ENCODE measurements at regions not wholly inside any gene's neighbourhood (a gene's known extent, or its start where the extent isn't known, plus 50 kb on each side); places are given as distances from the start of the nearest gene placed in this dataset.
"Not testable (repeated sequence)": the region's sequence is repeated elsewhere in the genome, so short reads cannot be mapped to it uniquely, and the experiment has no call there.

DNA sequence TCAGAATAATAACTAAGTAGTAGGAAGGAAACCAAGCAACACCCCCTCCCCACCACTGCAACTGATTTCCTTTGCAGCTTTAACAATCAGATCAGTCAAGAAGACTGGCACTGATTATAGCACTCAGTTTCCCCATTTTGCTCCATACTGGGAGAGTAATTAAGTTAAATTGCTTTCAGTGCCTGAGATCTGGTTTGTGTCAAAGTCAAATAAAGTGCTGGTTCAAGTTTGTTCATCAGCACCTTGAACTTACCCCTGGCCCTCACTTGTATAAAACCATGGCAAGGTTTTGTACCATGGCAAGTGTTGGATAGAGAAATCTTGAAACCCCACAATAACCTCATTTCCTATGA lies 290.2 kb upstream of the SEMA6A start:
- H3K4me1 Mint-ChIP-seq (ENCODE audit: low read depth) = no peaks in the 10 kb centered on the region

DNA sequence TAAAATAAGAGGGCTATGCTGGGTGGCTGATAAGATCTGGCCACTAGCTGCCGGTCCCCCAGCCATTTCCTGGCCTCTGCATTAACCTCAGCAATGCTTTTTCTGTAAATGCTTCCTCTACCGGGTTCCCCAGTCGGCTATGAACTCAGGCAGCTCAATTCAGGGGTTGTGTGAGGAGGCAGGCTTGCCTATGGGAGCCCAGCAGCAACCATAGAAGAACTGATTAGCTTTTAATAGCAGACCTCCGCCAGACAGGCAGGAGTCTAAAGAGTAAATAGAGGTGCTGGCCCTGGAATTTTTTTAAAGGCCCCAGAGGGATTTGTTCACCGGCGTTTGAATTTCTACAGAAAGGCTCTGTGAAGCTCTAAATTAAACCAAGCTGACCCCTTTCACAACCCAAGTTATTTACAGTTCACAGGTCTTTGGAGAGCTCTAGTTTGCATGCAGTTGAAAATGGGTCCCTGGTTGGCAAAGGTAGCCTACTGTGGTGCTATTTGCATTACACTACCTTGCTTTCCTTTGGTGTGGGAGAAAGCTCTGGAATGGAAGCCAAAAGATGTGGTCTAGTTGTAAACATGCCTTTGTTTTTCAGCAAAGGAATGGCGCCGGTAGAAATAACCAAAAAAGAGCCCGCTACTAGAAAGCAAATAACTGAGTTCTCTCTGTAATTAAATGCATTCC lies 289.7 kb upstream of the SEMA6A start:
- Mint-ChIP-seq H3K4me3 (no peak overlapping the region), H3K27ac (no peak overlapping the region), H3K9me3 (no peaks in the 10 kb centered on the region), H3K36me3 (ENCODE audit: low read depth) (no peaks in the 10 kb centered on the region), H3K4me1 (ENCODE audit: low read depth) (no peaks in the 10 kb centered on the region), H3K27me3 (ENCODE audit: low read depth) (no peaks in the 10 kb centered on the region)

More for the DNA sequence above, 290.2 kb upstream of the SEMA6A start:
- no peaks in the 10 kb centered on the region for H3K9me3 Mint-ChIP-seq
- no peak overlapping the region for H3K27ac Mint-ChIP-seq
- no peaks in the 10 kb centered on the region for H3K36me3 Mint-ChIP-seq (ENCODE audit: low read depth)
- no peak overlapping the region for H3K4me3 Mint-ChIP-seq
- H3K27me3 Mint-ChIP-seq (ENCODE audit: low read depth) = no peaks in the 10 kb centered on the region

DNA sequence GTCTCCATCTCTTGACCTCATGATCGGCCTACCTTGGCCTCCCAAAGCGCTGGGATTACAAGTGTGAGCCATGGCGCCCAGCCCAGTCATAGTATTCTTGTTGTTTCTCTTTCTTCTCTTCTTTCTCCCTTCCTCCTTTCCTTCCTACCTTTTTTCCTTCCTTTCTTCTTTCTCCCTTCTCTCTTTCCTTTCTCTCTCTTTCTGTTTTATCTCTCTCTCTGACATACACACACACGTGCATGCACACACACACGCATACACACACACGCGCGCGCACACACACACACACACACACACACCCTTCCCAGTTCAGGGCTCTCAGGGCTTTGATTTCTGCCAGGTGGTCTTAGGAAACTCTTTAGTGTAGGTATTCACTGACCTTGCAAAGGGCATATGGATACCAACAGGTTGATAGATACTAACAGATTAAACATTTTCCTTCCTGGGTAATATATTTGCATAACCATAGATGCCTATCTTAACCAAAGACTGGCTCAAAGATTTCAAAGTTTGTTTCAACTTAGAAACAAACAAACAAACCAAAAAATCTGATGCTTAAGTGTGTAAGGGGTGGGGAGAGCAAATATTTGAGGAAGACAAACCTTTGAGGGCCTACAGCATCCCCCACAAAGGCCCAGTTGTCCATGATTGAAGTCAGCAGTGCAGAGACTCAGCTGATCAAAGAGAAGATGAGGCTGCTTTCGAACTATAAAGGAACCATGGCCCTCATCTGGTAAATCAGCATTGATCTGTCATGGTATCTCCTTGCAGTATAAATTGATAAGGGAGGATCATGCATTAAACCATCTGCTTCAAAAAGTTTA lies 288.2 kb upstream of the SEMA6A start:
- Mint-ChIP-seq H3K36me3 (ENCODE audit: low read depth) (no peaks in the 10 kb centered on the region), H3K27me3 (ENCODE audit: low read depth) (no peaks in the 10 kb centered on the region), H3K27ac (no peak overlapping the region), H3K4me3 (no peak overlapping the region), H3K9me3 (no peaks in the 10 kb centered on the region), H3K4me1 (ENCODE audit: low read depth) (no peaks in the 10 kb centered on the region)

DNA sequence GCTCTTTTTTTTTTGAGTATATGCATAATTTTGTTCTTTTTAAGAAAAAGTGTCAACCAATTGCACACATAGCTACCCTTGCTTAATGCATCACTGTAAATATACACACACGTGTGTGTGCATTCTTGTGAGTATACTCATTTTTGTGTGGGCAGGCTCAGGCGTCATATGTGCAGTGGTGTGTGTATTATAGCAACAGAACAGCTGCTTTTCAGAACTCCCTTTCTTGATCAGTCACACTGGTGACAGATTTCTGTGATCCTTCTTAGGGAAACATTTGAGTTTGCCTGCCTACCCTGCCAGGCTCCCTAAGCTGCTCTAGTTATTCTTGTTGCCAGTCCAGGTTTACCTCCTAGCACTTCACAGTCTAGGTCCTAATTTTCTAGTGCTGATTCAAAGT lies 287.0 kb upstream of the SEMA6A start:
- no peaks in the 10 kb centered on the region for H3K4me1 Mint-ChIP-seq (ENCODE audit: low read depth)
- no peaks in the 10 kb centered on the region for H3K27me3 Mint-ChIP-seq (ENCODE audit: low read depth)
- no peaks in the 10 kb centered on the region for H3K36me3 Mint-ChIP-seq (ENCODE audit: low read depth)
- no peak overlapping the region for H3K4me3 Mint-ChIP-seq
- H3K27ac Mint-ChIP-seq = no peak overlapping the region
- H3K9me3 Mint-ChIP-seq = no peaks in the 10 kb centered on the region

DNA sequence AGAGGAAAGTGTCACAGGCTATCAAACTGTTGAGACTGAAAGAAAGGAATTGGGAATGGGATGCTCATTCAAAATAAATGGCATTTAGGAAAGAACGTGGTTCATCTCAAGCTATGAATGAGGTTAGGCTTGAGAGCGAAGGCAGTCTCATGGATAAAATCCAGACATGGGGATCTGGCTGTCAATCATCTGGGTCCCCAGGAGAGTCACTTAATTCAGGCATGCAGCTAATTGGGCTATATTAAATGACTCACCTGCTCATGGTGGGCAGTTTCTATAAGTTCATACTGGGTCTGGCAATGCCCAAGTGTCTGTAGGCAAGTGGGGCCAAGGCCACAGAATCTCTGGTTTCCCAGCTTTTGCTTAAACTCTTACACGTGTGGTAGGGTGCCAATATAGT lies 286.5 kb upstream of the SEMA6A start:
- Mint-ChIP-seq H3K4me3 (no peak overlapping the region), H3K36me3 (ENCODE audit: low read depth) (no peaks in the 10 kb centered on the region), H3K27me3 (ENCODE audit: low read depth) (no peaks in the 10 kb centered on the region), H3K27ac (no peak overlapping the region), H3K4me1 (ENCODE audit: low read depth) (no peaks in the 10 kb centered on the region), H3K9me3 (no peaks in the 10 kb centered on the region)

DNA sequence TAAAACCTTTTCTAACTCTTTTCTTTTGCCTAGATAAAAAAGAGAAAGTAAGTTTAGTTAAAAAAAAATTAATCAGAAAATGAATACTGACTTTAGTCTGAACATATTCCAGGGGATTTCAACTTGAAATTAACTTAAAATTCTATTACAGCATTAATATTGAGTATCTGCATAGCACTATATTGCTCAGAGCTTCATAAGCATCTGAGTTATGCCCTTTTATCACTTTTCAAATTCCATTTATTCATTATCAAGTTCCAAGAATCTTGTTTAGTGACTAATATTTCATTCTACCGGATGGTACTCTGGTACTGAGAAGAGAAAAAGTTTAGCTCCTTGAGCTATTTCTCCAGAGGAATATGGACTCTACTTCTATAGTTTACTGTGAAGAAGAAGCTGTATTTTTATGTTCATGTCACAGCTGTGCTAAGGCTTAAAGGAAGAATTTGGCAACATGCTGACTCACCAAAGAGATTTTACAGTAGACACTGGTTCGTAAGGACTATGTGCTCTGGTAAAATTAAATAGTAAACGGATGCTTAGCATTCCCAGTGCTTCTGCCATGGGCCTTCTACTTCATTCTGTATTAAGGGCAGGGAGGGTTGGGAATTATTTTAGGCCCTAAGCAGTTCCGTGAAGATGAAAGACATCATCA lies 285.2 kb upstream of the SEMA6A start:
- H3K4me3 Mint-ChIP-seq = no peak overlapping the region
- H3K4me1 Mint-ChIP-seq (ENCODE audit: low read depth) = no peaks in the 10 kb centered on the region
- no peaks in the 10 kb centered on the region for H3K27me3 Mint-ChIP-seq (ENCODE audit: low read depth)
- H3K9me3 Mint-ChIP-seq = no peaks in the 10 kb centered on the region
- H3K27ac Mint-ChIP-seq = no peak overlapping the region
- no peaks in the 10 kb centered on the region for H3K36me3 Mint-ChIP-seq (ENCODE audit: low read depth)

DNA sequence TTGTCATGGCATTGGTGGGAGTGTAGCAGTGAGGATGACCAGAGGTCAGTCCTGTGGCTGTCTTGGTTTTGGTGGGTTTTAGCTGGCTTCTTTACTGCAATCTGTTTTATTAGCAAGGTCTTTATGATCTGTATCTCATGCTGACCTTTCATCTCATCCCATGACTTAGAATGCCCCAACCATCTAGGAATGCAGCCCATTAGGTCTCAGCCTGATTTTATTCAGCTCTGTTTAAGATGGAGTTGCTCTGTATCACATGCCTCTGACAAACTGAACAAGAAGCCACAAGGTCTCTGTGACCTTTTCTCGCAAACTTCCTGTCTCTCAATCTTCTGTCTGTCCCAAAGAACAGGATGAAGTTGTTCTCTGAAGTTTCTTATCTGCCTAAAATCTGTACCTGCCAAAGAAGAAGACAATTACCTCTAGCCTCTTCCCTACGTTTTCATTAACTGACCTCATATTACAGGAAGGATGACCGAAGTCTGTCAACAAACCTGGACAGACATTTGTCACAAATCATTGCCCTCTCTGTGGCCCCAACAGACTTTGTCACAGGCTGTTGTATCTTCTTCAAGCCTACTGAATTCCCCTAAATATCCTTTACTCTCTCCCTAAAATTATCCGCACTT lies 284.2 kb upstream of the SEMA6A start:
- Mint-ChIP-seq H3K36me3 (ENCODE audit: low read depth) (no peaks in the 10 kb centered on the region), H3K27ac (no peak overlapping the region), H3K4me3 (no peak overlapping the region), H3K9me3 (no peaks in the 10 kb centered on the region), H3K4me1 (ENCODE audit: low read depth) (no peaks in the 10 kb centered on the region), H3K27me3 (ENCODE audit: low read depth) (no peaks in the 10 kb centered on the region)

DNA sequence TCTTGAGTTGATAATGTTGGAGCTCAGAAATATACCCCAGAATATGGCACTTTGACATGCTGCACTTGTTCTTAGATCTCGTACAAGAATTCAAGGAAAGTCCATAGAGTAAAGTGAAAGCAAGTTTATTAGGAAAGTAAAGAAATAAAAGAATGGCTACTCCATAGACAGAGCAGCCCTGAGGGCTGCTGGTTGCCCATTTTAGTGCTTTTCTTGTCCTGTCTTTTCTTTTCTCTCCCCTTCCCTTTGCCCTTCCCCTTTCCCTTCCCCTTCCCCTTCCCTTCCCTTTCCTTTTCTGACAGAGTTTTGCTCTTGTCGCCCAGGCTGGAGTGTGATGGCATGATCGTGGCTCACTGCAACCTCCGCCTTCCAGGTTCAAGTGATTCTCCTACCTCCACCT lies 283.4 kb upstream of the SEMA6A start:
- H3K27ac Mint-ChIP-seq; H3K4me1 Mint-ChIP-seq (ENCODE audit: low read depth); H3K36me3 Mint-ChIP-seq (ENCODE audit: low read depth); H3K27me3 Mint-ChIP-seq (ENCODE audit: low read depth); H3K9me3 Mint-ChIP-seq; H3K4me3 Mint-ChIP-seq: not testable (repeated sequence)

DNA sequence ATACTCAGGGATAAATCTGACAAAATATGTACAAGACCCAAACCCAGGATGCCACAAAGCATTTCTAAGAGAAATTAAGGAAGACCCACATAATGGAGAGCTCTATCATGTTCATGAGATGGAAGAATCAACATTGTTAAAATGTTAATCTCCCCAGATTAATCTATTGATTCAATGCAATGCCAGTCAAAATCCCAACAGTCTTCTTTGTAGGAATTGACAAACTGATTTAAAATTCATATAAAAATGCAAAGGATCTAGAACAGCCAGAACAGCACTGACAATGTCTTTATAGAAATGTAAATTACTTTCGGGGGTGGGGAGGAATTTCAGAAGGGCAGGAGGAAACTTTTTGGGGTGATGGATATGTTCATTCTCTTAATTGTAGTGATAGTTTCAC lies 281.6 kb upstream of the SEMA6A start:
- Mint-ChIP-seq H3K27me3 (ENCODE audit: low read depth) (no peaks in the 10 kb centered on the region), H3K9me3 (no peaks in the 10 kb centered on the region), H3K4me1 (ENCODE audit: low read depth) (no peaks in the 10 kb centered on the region), H3K4me3 (no peak overlapping the region), H3K27ac (no peak overlapping the region), H3K36me3 (ENCODE audit: low read depth) (no peaks in the 10 kb centered on the region)

DNA sequence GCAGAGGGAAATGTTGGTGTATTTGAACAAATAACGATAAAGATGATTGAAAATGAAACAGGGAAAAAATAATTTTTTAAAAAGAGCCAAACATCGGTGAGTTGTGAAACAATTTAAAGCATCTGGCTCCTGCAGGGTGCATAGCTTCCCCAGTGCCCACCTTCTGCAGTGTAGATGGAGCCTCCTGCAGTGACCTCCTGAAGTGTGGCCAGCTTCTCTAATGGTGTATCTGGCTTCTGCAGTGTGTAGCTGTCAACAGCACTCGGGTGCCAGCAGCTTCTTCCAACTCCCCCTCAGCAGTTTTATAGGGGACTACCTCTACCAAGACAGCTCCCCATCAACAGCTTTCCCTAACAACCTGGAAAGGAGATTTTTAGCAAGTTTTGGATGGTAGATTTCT lies 279.4 kb upstream of the SEMA6A start:
- H3K4me1 Mint-ChIP-seq (ENCODE audit: low read depth) = no peaks in the 10 kb centered on the region
- H3K9me3 Mint-ChIP-seq = no peaks in the 10 kb centered on the region
- no peaks in the 10 kb centered on the region for H3K36me3 Mint-ChIP-seq (ENCODE audit: low read depth)
- no peak overlapping the region for H3K4me3 Mint-ChIP-seq
- no peaks in the 10 kb centered on the region for H3K27me3 Mint-ChIP-seq (ENCODE audit: low read depth)
- no peak overlapping the region for H3K27ac Mint-ChIP-seq

DNA sequence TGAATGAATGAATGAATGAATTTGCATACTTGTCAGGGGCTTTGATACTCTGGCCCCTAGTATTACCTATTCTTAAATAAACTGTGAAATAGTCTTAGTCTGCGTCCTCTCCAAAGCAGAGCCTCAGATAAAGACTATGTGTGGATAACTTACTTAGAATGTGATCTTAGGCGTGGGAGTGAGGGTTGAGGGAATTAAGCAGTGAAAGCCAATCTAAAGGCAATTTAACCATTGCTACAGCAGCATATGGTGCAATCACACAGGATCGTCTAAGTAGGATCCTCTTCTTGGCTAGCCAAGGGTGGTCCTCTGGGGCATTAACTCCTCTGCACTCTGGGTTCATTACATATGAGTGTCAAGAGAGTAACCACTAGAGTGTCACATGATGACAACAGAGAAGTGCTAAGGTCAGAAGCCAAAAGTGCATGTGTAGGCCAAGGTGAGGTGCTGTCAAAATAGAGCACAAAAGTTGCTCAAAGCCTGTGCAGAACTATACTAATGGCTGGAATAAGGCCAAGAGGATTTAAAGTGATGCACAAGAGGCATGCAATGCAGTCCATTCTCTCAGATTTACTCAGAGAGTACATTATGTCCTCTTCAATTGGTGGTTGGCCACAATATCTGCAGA lies 274.4 kb upstream of the SEMA6A start:
- H3K27me3 Mint-ChIP-seq (ENCODE audit: low read depth) = no peaks in the 10 kb centered on the region
- no peak overlapping the region for H3K4me3 Mint-ChIP-seq
- H3K9me3 Mint-ChIP-seq = peaks cover 3% of the 10 kb centered on the region
- no peaks in the 10 kb centered on the region for H3K36me3 Mint-ChIP-seq (ENCODE audit: low read depth)
- no peak overlapping the region for H3K27ac Mint-ChIP-seq
- H3K4me1 Mint-ChIP-seq (ENCODE audit: low read depth) = no peaks in the 10 kb centered on the region

DNA sequence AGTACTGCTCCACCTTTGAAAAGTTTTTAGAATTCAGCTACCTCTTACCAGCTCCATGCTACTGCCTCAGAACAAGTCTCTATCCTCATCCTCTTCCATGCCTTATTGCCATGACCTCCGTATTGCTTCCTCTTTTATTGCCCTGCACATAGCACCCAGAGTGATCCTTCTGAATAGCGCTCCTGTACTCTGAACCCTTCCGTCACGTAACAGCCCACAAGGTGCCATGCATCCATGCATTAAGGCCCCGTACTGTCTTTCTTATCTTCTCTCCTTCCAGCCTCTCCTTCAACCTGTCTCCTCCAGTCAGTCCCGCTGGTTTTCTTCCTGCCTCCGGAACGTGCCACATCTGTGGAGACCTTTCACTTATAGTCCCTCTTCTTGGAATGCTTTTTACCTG lies 273.3 kb upstream of the SEMA6A start:
- no peaks in the 10 kb centered on the region for H3K4me1 Mint-ChIP-seq (ENCODE audit: low read depth)
- H3K4me3 Mint-ChIP-seq = no peak overlapping the region
- H3K27ac Mint-ChIP-seq = no peak overlapping the region
- no peaks in the 10 kb centered on the region for H3K27me3 Mint-ChIP-seq (ENCODE audit: low read depth)
- no peaks in the 10 kb centered on the region for H3K36me3 Mint-ChIP-seq (ENCODE audit: low read depth)
- H3K9me3 Mint-ChIP-seq = peaks cover 6% of the 10 kb centered on the region

DNA sequence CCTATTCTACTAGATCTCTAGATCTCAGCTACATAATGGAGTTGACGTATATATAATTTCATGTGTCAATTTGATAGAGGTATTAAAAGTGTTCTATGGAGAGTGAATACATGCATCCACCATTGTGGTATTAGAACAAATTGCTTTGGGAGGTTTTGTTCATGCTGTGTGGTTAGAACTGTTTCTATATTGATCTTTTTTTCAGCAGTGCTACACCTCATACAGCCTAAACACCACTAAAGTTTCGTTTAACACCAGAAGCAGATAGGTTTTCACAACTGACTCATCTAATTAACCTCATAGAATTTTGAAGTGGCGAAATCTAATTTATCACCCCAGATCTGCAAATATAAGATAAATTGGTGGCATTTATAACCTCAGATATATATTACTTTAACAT lies 269.4 kb upstream of the SEMA6A start:
- H3K4me1 Mint-ChIP-seq (ENCODE audit: low read depth) = no peaks in the 10 kb centered on the region
- H3K27me3 Mint-ChIP-seq (ENCODE audit: low read depth) = no peaks in the 10 kb centered on the region
- no peaks in the 10 kb centered on the region for H3K36me3 Mint-ChIP-seq (ENCODE audit: low read depth)
- peaks cover 6% of the 10 kb centered on the region for H3K9me3 Mint-ChIP-seq
- no peak overlapping the region for H3K4me3 Mint-ChIP-seq
- no peak overlapping the region for H3K27ac Mint-ChIP-seq

DNA sequence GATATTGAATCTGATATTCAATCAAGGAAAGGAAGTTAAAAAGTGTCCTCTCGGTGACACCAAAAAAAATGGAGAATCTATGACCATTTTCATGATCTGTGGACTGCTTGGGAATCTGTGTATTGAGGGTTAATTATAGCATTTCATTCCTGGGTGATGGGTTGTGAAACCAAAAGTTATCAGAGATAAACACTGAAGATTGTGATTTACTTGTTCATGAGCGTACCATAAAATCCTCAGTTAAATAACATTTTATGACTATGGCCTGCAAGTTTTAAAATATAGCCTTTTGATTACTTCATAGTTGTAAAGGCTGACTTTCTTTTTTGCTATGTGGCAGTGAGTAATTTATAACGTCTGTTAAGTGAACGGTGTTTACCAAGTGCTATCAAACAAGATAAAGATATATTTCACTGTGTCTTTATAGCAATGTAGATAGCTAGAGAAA lies 267.9 kb upstream of the SEMA6A start:
- Mint-ChIP-seq H3K4me1 (ENCODE audit: low read depth) (no peaks in the 10 kb centered on the region), H3K27me3 (ENCODE audit: low read depth) (no peaks in the 10 kb centered on the region), H3K36me3 (ENCODE audit: low read depth) (no peaks in the 10 kb centered on the region), H3K4me3 (no peak overlapping the region), H3K9me3 (peaks cover 6% of the 10 kb centered on the region), H3K27ac (no peak overlapping the region)
